ENCODE measurements at regions not wholly inside any gene's neighbourhood (a gene's known extent, or its start where the extent isn't known, plus 50 kb on each side); places are given as distances from the start of the nearest gene placed in this dataset.
A peak's percentile ranks its signal among the peaks of the same experiment; 100 is the strongest.
"Not testable (repeated sequence)": the region's sequence is repeated elsewhere in the genome, so short reads cannot be mapped to it uniquely, and the experiment has no call there.

GRCh38 chr2:22420076-22420475, 964.9 kb upstream of the KLHL29 start:
- DNase-seq: no peak

DNA sequence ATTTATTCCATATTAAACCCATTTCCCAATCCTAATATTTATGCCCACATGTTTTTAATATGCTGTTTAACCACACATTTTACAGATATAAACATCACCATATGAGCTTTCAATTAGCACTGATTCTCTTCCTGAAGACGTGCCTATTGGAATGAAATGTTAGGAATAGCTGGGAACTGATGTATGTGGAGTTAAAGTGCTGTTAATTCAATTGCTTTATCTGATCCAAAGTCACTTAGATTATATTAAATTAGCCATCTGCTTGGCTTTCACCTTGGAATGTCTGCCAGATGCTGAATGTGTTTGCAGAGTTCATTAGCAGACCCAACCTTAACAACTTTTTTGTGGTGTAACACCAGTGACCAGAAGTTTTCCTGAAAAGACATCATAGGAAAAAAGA, 942.9 kb upstream of the KLHL29 start:
- DNase-seq: no peak

GRCh38 chr2:22444281-22444680, 940.7 kb upstream of the KLHL29 start:
- DNase-seq: no peak

- DNase-seq: no peak
These were observed 935.3 kb upstream of the KLHL29 start for GRCh38 chr2:22449696-22450095.

GRCh38 chr2:22450831-22451230, 934.1 kb upstream of the KLHL29 start:
- no peak for DNase-seq

DNA sequence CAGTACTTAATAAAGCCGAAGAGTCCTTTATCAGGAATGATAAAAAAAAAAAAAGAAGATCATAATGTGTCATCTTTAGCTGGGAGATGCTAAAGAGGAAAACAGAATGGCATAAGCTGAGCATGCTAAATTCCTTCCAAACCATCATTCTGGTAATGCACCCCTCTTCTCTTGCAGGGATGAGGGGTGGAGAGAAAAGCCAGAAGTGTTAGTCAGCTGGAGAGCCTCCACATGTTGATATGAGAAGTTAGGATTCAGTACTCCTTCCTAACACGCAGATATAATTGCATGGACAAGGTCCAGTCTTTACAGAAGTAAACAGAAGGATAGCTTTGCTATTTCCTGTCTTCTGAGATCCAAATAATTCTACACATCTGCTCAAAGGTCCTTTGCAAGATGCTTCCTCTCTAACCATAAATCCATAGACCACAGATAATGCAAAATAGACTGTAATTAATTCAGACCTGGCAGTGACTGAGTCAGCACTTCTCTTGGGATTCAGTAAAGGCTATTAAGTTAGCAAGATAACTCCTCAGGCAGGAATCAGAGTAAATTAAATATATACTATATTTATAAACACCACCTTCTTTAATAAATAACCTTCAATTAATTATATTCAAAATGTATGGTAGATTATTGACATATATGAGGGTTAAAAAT, 930.0 kb upstream of the KLHL29 start:
- peak; percentile 35 for DNase-seq

GRCh38 chr2:22458440-22458839, 926.5 kb upstream of the KLHL29 start:
- no peak for DNase-seq

GRCh38 chr2:22475103-22475502, 909.9 kb upstream of the KLHL29 start:
- DNase-seq: not testable (repeated sequence)

DNA sequence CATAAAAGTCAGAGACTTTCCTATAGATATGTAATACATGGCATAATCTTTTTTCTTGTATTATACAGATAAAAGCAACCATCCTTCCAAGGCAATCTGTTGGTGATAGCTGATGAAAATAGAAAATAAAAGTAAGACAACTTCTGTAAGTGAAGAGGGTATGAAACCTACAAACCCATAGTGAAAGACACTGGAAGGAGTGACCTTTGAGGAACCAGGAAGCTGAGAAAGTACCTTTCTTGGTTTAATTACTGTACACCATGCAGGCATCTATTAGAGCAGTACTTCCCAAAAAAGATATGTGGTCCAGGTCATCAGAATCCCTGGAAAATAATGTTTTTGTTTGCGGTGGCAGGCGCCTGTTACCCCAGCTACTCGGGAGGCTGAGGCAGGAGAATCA, 906.6 kb upstream of the KLHL29 start:
- DNase-seq: no peak

DNA sequence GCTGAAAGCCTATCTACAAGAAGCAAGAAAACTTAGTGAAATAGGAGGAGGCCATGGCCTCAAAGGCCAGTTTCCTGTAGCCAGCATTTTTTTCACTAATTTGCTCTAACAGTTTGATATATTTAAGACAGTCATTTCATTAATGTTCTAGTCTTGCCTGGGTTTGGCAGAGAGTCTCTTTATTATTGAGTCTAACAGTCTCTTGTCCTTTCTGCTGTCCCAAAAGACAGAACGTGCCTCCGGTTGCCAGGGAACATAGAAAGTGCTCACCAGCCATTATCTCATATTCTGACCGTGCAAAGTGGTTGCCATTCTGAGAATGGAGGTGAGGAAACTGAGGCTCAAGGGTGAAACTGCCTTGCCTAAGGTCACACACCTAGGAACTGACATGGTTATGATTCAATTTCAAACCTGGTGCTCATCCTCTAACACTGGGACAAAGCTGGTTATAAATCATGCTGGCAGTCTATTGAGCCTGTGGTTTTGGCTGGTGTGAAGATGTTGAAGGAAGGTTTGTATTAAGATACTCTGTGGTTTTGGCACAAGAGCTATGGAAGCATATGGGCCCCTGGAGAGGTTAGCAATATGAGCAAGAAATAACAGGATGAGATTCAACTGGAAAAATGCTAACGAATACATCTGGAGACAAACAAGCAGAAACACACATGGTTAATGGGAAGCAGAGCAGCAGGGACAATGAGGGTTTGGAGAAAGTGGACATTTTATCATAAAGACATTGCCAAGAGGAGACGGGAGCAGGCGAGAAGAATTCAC, 903.3 kb upstream of the KLHL29 start:
- DNase-seq: peak; percentile 64

GRCh38 chr2:22483036-22483435, 901.9 kb upstream of the KLHL29 start:
- DNase-seq: no peak

DNA sequence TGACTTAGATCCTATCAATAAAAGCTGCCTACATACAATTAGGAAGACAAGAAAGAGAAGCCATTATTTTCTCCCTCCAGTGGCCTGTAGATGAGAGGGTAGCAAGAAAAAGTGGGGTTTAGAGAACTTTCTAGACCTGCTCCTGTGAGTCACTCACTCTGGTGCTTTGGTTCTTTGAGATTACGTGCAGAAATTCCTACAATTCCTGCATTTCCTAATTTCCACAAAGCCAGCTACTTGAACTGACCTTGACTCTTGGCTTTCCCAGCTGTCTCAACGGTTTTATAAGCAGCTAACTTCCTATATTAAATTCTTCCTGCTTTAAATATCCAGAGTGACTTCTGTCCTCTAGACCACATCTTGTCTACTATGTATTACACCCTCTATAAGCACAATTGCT, 899.5 kb upstream of the KLHL29 start:
- no peak for DNase-seq

DNA sequence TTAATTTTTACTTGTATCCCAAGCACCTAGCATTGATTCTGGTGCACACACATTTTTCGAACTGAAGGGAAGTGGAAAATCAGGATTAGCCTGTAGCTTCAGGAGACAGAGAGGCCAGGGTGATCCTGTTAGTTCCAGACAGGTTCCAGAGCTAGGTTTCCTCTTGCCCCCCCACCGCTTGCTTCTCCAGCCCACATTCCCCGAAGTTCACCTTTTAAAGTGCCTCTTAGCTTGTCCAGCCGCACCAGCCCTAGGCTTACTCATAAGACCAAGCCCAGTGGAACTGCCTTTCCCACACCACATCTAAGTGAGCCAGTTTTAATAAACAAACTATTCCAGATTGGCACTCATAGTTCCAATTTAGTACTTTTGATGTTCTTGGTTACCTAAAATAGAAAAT, 898.6 kb upstream of the KLHL29 start:
- DNase-seq: no peak

DNA sequence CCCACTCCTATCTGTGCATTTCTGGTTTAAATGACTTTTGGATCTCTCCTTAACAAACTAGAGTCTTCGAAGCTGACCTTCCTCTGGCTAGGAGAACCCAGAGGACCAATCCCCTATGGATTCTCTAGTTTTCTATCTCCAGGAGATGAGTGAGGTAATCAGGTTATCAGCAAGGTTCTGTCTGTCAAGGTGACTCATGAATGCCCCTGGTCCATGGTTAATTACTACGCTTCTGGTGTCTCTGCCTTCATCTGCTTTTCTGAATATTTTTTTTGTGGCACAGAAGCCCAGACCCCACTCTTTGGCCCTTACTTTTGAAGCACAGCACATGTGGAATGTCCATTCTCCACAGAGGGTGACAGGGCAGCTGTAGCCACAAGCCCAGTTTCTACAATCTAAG, 897.9 kb upstream of the KLHL29 start:
- no peak for DNase-seq

- no peak for DNase-seq
These were observed 897.4 kb upstream of the KLHL29 start for GRCh38 chr2:22487541-22487940.

- DNase-seq: no peak
These were observed 893.5 kb upstream of the KLHL29 start for GRCh38 chr2:22491442-22491841.

DNA sequence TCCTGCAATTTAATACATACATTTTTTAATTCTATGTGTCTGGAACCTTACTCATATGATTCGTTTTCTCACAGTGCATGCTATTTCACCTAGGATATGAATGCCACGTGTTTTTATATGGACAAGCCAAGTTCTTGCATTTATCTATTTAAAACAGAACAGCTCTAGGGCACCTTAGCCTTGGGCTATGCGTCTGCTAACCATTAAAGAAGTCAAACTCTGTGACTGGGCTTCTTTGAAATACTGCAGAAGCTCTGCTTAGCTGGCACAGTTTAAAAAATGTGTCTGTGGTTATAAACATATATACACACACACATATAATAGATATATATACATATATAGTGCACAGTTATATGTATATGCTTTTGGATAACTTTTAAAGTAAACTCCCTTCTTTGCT, 890.8 kb upstream of the KLHL29 start:
- no peak for DNase-seq

- DNase-seq: no peak
These were observed 887.9 kb upstream of the KLHL29 start for GRCh38 chr2:22497064-22497463.

- DNase-seq: no peak
These were observed 887.2 kb upstream of the KLHL29 start for GRCh38 chr2:22497789-22498188.

DNA sequence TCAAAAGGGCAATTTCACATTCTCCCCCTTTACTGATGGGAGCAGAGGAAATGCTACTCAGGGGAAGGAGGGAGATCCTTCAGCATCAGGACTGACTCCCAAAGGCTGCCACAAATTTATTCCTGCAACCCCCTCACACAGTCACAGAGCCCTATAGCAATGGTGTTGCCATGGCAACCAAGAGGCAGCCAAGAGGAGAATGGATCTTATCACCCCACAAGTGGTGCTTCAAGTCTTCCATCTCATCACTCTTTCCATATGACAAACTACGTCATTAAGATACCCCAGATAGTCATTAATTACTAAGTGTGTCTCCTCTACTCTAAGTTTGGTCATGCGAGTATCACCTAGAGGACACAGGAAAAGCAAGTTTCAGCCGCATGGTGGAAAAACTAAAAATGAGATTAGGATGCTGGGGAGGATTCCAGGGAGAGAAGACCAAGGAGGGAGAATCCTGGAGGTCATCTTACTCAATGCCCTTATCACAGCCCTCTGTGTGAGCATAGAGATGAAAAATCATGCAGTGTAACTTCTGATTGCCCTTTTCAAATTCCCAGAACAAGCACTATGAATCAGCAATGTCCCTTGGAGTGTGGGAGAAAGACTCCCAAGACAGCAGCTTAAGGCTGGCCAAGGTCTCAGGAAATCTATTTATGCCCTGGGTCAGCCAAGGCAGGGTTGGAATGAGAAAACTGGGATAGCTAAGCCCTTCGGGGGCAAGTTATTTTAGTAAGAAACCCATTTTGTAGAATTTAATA, 885.7 kb upstream of the KLHL29 start:
- DNase-seq: no peak

- DNase-seq: no peak
These were observed 884.4 kb upstream of the KLHL29 start for GRCh38 chr2:22500555-22500935.

GRCh38 chr2:22501851-22502250, 883.1 kb upstream of the KLHL29 start:
- DNase-seq: no peak

GRCh38 chr2:22513563-22513962, 871.4 kb upstream of the KLHL29 start:
- no peak for DNase-seq

DNA sequence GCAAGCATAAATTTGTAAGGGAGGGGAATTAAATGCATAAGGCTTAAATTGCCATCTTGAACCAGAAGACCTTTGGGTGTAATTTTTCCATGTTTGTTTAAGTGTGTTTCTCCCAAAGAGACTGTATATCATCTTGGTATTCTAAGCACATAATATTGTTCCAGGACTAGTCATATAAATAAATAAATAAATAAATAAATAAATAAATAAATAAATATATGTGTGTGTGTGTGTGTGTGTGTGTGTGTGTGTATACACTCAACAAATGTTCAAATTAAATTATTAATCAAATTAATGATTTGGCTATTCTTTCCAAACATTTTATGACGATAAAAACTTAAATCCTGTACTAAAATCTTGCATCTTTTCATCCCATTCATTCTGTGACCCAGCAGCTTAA, 867.8 kb upstream of the KLHL29 start:
- no peak for DNase-seq
